Gastroesophageal sphincter (tissue), 4 donors: ENCODE measurements at regions not wholly inside any gene's neighbourhood (a gene's known extent, or its start where the extent isn't known, plus 50 kb on each side); places are given as distances from the start of the nearest gene placed in this dataset.
"Not testable (repeated sequence)": the region's sequence is repeated elsewhere in the genome, so short reads cannot be mapped to it uniquely, and the experiment has no call there.

Experiments used
- ATAC-seq: fragments of 150-250 bp; one replicate; pipeline ENCODE4 v1.9.1; 2016; ENCODE audit warnings: mild to moderate bottlenecking, moderate library complexity
- H3K27ac ChIP-seq, 4 donors: fragments of 200-600 bp; sonication (generic) in 3 of 4; 1 replicate in 3 of 4; 2 replicates in 1 of 4; pipeline ENCODE4 v1.5.1; 2016 to 2019
- H3K27me3 ChIP-seq: fragments of 200-600 bp; sonication (generic); one replicate; pipeline ENCODE4 v1.5.1; 2019
- H3K36me3 ChIP-seq, 2 donors: fragments of 200-600 bp; sonication (generic); one replicate each; pipeline ENCODE4 v1.5.1; 2019; ENCODE audit warnings: control low read depth in 1 of 2
- H3K4me1 ChIP-seq, 3 donors: fragments of 200-600 bp; sonication (generic); 1 replicate in 2 of 3; 2 replicates in 1 of 3; pipeline ENCODE4 v1.5.1; 2016 to 2019; ENCODE audit warnings: control low read depth in 2 of 3
- H3K4me3 ChIP-seq, 2 donors: fragments of 200-600 bp; sonication (generic); one replicate each; pipeline ENCODE4 v1.5.1; 2019; ENCODE audit warnings: mild to moderate bottlenecking in 1 of 2, moderate library complexity in 1 of 2
- H3K9me3 ChIP-seq, 3 donors: fragments of 200-600 bp; sonication (generic); one replicate each; pipeline ENCODE4 v1.5.1; 2017 to 2019; ENCODE audit warnings: control low read depth in 2 of 3
- CTCF ChIP-seq, 4 experiments: fragments of 200-600 bp in 2 of 4; fragments of 450-650 bp in 2 of 4; sonication (generic) in 1 of 4; IDR thresholded peaks; one replicate each; pipeline ENCODE4 v1.5.1; 2017 to 2019; ENCODE audit warnings: antibody characterized with exemption in 4 of 4, mild to moderate bottlenecking in 2 of 4, moderate library complexity in 2 of 4
- EP300 ChIP-seq: sonication (generic); formaldehyde crosslinking; IDR thresholded peaks from one replicate; pipeline ENCODE4 v1.6.1; 2017; ENCODE audit warnings: antibody characterized with exemption, mild to moderate bottlenecking
- POLR2A ChIP-seq, 2 donors: fragments of 450-650 bp; IDR thresholded peaks; one replicate each; pipeline ENCODE4 v1.6.1; 2017; ENCODE audit warnings: antibody characterized with exemption in 2 of 2, mild to moderate bottlenecking in 2 of 2, moderate library complexity in 1 of 2
- POLR2AphosphoS5 ChIP-seq: sonication (generic); formaldehyde crosslinking; IDR thresholded peaks from one replicate; pipeline ENCODE4 v1.6.1; 2017; ENCODE audit warnings: antibody characterized with exemption
- WGBS, 2 donors: methylation state at CpG; one replicate each; pipeline ENCODE4 v1.1.5; 2018; ENCODE audit warnings: low coverage in 1 of 2; 5-methylcytosine and 5-hydroxymethylcytosine counted together

GRCh38 chr6:81031416-81031815 lies 721.1 kb downstream of the TENT5A start:
- ATAC-seq = no peak
- Histone ChIP-seq H3K36me3 (no peaks in the 10 kb centered on the region), H3K4me1 (peaks cover 0 to 5% (median 0%) of the 10 kb centered on the region in 3 donors), H3K9me3 (no peaks in the 10 kb centered on the region), H3K4me3 (no peak overlapping the region), H3K27me3 (no peaks in the 10 kb centered on the region), H3K27ac (no peak overlapping the region)
- TF ChIP-seq POLR2AphosphoS5 = no peak
- no peak for TF ChIP-seq CTCF (IDR thresholded peaks at IDR 0.05)
- no peak for TF ChIP-seq POLR2A (IDR thresholded peaks at IDR 0.05)
- WGBS, 2 donors = 9 to 13% methylated on average over 1 to 2 of the region's 2 CpGs

- peaks cover 0 to 10% (median 0%) of the 10 kb centered on the region in 3 donors for H3K9me3 ChIP-seq
- TF ChIP-seq CTCF (IDR thresholded peaks at IDR 0.05) = no peak
- no peak for TF ChIP-seq POLR2AphosphoS5
- TF ChIP-seq POLR2A (IDR thresholded peaks at IDR 0.05) = no peak
- TF ChIP-seq EP300 = no peak
- H3K36me3 ChIP-seq = no peaks in the 10 kb centered on the region
- no peaks in the 10 kb centered on the region for H3K4me1 ChIP-seq
- ATAC-seq = no peak
- WGBS, 2 donors = no CpG with 5 or more reads among the region's 2 CpGs
- no peak overlapping the region for H3K27ac ChIP-seq
- no peaks in the 10 kb centered on the region for H3K27me3 ChIP-seq
- H3K4me3 ChIP-seq = no peak overlapping the region
Measured at GRCh38 chr6:81026041-81026553, 726.4 kb downstream of the TENT5A start.

- no peak for ATAC-seq
- Histone ChIP-seq H3K4me1 (no peaks in the 10 kb centered on the region), H3K4me3 (no peak overlapping the region), H3K36me3 (no peaks in the 10 kb centered on the region), H3K27ac (no peak overlapping the region), H3K9me3 (peaks cover 0 to 10% (median 0%) of the 10 kb centered on the region in 3 donors), H3K27me3 (no peaks in the 10 kb centered on the region)
- 54 to 100% methylated on average over 1 of the region's 1 CpG for WGBS, 2 donors
- TF ChIP-seq POLR2A (IDR thresholded peaks at IDR 0.05) (no peak), CTCF (IDR thresholded peaks at IDR 0.05) (no peak), POLR2AphosphoS5 (no peak), EP300 (no peak)
Measured at GRCh38 chr6:81023709-81024108, 728.8 kb downstream of the TENT5A start.

- no peak for TF ChIP-seq CTCF (IDR thresholded peaks at IDR 0.05)
- TF ChIP-seq POLR2A (IDR thresholded peaks at IDR 0.05) = no peak
- no peak for TF ChIP-seq EP300
- no peak for TF ChIP-seq POLR2AphosphoS5
- Histone ChIP-seq H3K9me3 (peaks cover 0 to 13% (median 0%) of the 10 kb centered on the region in 3 donors), H3K4me1 (no peaks in the 10 kb centered on the region), H3K36me3 (no peaks in the 10 kb centered on the region), H3K4me3 (no peak overlapping the region), H3K27ac (no peak overlapping the region), H3K27me3 (no peaks in the 10 kb centered on the region)
- 54 to 79% methylated on average over 1 of the region's 1 CpG for WGBS, 2 donors
- no peak for ATAC-seq
Measured at GRCh38 chr6:81023007-81023582, 729.4 kb downstream of the TENT5A start.

- H3K27me3 ChIP-seq, ATAC-seq, H3K4me3 ChIP-seq, H3K27ac ChIP-seq, H3K36me3 ChIP-seq, H3K4me1 ChIP-seq: not testable (repeated sequence)
- 90 to 100% methylated on average over 1 to 3 of the region's 6 CpGs for WGBS, 2 donors
- peaks cover 0 to 25% (median 0%) of the 10 kb centered on the region in 3 donors for H3K9me3 ChIP-seq
Measured at GRCh38 chr6:81017586-81017985, 734.9 kb downstream of the TENT5A start.
